GM12864 (cell line): ENCODE measurements at regions not wholly inside any gene's neighbourhood (a gene's known extent, or its start where the extent isn't known, plus 50 kb on each side); places are given as distances from the start of the nearest gene placed in this dataset.

Experiments
- DNase-seq: peaks from one replicate; pipeline ENCODE4 v3.0.0-alpha.2; 2011; ENCODE audit warnings: low read depth
- H3K4me3 ChIP-seq: 2 replicates; pipeline ENCODE4 v1.5.1; 2011; ENCODE audit warnings: mild to moderate bottlenecking, low read depth, low read length, control low read depth
- CTCF ChIP-seq: IDR thresholded peaks from 2 replicates; pipeline ENCODE4 v1.5.1; 2011; ENCODE audit warnings: low read depth, mild to moderate bottlenecking, moderate library complexity, low read length, control low read depth, inconsistent platforms; ENCODE audit errors: missing control alignments

- H3K4me3 ChIP-seq, result no peak overlapping the region
- no peak for DNase-seq
Measured at GRCh38 chr5:89615839-89616518, 733.0 kb upstream of the MEF2C start.

GRCh38 chr5:89613222-89613956, 730.4 kb upstream of the MEF2C start:
- DNase-seq, result peak; percentile 22
- no peak overlapping the region for H3K4me3 ChIP-seq
- TF ChIP-seq CTCF, result no peak

More at GRCh38 chr5:89615839-89616518, 733.0 kb upstream of the MEF2C start:
- TF ChIP-seq CTCF, result no peak

GRCh38 chr5:89606939-89607534, 724.1 kb upstream of the MEF2C start:
- H3K4me3 ChIP-seq, result no peak overlapping the region
- no peak for DNase-seq
- no peak for TF ChIP-seq CTCF

GRCh38 chr5:89604342-89604741, 721.4 kb upstream of the MEF2C start:
- H3K4me3 ChIP-seq, result no peak overlapping the region
- no peak for TF ChIP-seq CTCF
- DNase-seq, result no peak

GRCh38 chr5:89601880-89602279, 718.9 kb upstream of the MEF2C start:
- DNase-seq, result no peak
- TF ChIP-seq CTCF, result no peak
- H3K4me3 ChIP-seq, result no peak overlapping the region

- no peak for TF ChIP-seq CTCF
- H3K4me3 ChIP-seq, result no peak overlapping the region
- peak; percentile 35 for DNase-seq
Measured at GRCh38 chr5:89597878-89598277, 714.9 kb upstream of the MEF2C start.
